GM19324 (cell line): ENCODE measurements at regions not wholly inside any gene's neighbourhood (a gene's known extent, or its start where the extent isn't known, plus 50 kb on each side); places are given as distances from the start of the nearest gene placed in this dataset.

Experiments
- ATAC-seq: cut with Tn5 transposase; IDR thresholded peaks from one replicate; pipeline ENCODE4 v1.9.1; 2021; ENCODE audit warnings: mild to moderate bottlenecking, moderate library complexity; ENCODE audit not compliant: unreplicated experiment, low FRiP score

- ATAC-seq = no peak
Observed at GRCh38 chr5:133809801-133810200, 158.6 kb downstream of the C5orf15 start.

GRCh38 chr5:133807348-133807747 is 161.1 kb downstream of the C5orf15 start:
- no peak for ATAC-seq

GRCh38 chr5:133806847-133807246 is 161.6 kb downstream of the C5orf15 start:
- no peak for ATAC-seq

GRCh38 chr5:133801955-133802751 is 166.3 kb downstream of the C5orf15 start:
- ATAC-seq = no peak

- ATAC-seq = no peak
Observed at GRCh38 chr5:133801431-133801830, 167.0 kb downstream of the C5orf15 start.

- no peak for ATAC-seq
Observed at GRCh38 chr5:133799571-133800237, 168.7 kb downstream of the C5orf15 start.

GRCh38 chr5:133797167-133797566 is 171.3 kb downstream of the C5orf15 start:
- no peak for ATAC-seq

- no peak for ATAC-seq
Observed at GRCh38 chr5:133796186-133796585, 172.2 kb downstream of the C5orf15 start.

GRCh38 chr5:133794771-133795415 is 173.5 kb downstream of the C5orf15 start:
- ATAC-seq = no peak

GRCh38 chr5:133793756-133794465 is 174.5 kb downstream of the C5orf15 start:
- no peak for ATAC-seq

GRCh38 chr5:133792655-133793054 is 175.8 kb downstream of the C5orf15 start:
- no peak for ATAC-seq

- ATAC-seq = no peak
Observed at GRCh38 chr5:133792024-133792423, 176.4 kb downstream of the C5orf15 start.

GRCh38 chr5:133790898-133791297 is 177.5 kb downstream of the C5orf15 start:
- no peak for ATAC-seq

GRCh38 chr5:133789428-133789827 is 177.1 kb upstream of the FSTL4 start:
- ATAC-seq = no peak

GRCh38 chr5:133788121-133788520 is 175.8 kb upstream of the FSTL4 start:
- ATAC-seq = no peak

GRCh38 chr5:133786420-133786819 is 174.1 kb upstream of the FSTL4 start:
- no peak for ATAC-seq

- ATAC-seq = no peak
Observed at GRCh38 chr5:133785182-133785581, 172.8 kb upstream of the FSTL4 start.

- no peak for ATAC-seq
Observed at GRCh38 chr5:133783481-133783880, 171.1 kb upstream of the FSTL4 start.

GRCh38 chr5:133782736-133783135 is 170.4 kb upstream of the FSTL4 start:
- no peak for ATAC-seq

GRCh38 chr5:133781436-133782225 is 169.3 kb upstream of the FSTL4 start:
- no peak for ATAC-seq
